NCI-H446 (cell line): ENCODE measurements at regions not wholly inside any gene's neighbourhood (a gene's known extent, or its start where the extent isn't known, plus 50 kb on each side); places are given as distances from the start of the nearest gene placed in this dataset.

Experiments used
- DNase-seq, 2 experiments: peaks; one replicate each; lab custom pipeline; 2025; lab: John Stamatoyannopoulos, UW

DNA sequence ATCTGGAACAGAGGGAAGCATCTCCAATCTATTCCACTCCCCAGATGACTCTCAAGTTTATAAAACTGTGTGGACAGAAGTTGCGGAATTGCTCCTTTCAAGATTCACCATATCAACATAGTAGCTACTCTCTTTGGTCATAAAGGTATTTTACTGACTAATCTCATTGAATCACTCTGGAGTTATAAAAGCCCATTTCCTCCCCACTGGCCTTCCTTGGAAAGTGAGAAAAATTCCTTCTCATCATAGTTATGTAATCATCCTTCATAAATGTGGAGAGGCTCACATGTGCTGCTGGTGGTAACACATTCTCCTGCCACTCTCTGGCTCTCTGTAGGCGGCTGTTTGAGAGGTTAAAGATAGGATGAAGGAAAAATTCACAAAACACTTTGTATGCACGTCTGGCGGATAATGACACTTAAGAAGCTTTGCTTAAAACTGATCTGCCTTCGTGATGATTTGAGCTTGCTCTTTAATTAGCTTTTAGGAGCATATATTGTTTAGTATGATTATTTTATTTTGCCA is 1034.0 kb upstream of the EEF2KMT start:
- no peak for DNase-seq

DNA sequence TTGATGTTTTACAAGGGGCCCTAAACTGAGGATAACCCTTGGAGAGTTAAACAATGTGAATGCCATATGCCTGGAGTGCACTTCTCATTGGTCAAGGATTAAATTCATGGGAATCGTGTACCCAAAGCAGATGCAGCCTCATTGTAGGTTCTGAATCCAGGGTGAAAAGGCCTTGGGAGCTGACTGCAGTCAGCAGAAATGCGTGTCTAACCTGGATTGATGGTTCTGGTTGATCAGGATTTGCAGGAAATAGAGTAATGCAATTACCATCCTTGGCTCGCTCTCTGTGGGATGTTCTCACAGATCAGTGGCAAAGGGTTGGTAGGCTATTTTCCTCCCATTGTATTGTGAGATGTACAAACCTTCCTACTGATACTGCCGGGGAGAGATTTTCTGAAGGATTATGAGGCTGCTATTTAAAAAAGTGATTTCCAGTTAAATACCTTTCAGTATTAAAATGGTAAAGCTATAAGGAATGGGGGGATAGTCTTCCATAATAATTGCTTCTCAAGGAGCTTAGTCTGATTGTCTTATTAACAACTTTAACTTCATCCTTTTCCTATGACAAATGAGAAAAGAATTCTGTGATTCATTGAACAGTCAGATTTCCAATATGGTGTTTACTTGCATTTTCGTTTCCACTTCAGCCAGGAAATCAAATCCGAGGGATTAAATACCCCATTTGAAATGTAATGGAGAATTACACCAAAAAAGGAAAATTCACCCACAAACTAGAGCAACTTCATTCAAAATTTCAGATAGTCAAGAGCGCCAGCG is 1028.1 kb upstream of the EEF2KMT start:
- no peak for DNase-seq

DNA sequence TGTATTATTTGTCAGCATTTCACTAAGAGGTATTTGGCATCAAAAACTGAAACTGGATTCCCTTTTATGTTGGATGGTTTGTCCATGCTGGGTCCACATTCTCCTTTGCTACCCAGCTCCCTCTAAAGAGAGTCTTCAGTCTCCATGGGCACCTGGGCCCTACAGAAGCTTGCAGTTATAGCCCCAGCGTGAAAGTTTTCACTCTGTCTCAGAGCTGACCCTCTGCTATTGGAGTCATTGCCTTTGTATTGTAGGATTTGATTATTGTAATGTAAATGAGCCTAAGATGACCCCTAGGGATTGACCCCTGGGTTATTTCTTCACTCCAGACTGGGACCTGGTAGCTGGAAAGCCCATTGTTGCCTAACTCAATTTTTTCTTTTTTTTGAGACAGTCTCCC is 1026.5 kb upstream of the EEF2KMT start:
- no peak for DNase-seq

DNA sequence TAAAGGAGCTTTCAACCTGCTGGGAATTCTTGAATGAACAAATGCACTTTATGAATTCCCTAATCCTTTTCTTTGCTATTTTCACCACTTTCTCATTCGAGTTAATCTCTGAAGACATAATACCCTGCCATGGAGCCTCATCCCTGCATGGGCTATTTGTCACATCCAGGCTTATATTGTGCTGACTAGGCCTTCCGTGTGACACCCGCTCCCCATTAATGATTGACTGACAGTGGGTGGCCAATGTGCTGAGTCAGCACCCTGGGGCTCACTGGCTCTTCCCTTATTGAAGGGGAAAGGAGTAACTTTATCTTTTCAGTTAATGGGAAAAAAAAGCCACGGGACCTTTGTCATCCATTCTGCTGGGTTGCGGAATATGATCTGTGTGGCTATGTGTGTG is 1024.8 kb upstream of the EEF2KMT start:
- DNase-seq, result no peak

DNA sequence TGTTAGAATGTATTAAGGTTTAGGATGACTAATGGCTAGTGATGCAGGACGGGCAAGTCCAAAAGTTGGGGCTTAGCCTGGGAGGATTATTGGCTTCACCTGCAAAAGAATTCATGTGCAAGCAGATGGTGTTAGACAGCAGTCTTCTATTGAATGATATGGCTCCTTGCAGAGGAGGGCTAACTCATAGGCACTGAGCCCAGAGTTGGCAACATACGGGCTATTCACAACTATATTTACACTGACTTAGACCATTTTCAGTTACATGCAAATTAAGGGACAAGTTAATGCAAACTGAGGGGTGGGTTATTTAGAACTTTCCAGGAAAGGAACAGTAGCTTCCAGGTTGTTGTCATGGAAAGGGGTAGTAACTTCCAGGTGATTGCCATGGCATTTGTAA is 1017.1 kb upstream of the EEF2KMT start:
- no peak for DNase-seq

DNA sequence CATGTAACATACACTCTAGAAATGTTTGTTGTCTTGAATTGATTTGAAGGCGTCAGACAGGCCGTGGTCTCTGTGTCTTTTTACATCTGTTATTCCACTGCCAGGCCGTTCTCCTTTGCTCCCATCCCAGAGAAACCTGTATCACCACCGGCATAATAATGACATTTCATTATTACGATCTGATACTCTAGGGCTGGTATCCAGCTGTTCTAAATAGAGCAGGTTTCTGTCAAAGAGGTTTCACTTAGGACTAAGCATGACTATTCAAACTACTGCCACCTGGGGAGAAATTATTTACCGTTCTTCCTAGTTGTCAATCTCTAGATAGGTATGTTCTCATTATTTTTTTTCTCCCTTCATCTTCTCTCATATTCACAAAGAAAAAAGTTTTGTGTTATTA is 1016.2 kb upstream of the EEF2KMT start:
- no peak for DNase-seq

DNA sequence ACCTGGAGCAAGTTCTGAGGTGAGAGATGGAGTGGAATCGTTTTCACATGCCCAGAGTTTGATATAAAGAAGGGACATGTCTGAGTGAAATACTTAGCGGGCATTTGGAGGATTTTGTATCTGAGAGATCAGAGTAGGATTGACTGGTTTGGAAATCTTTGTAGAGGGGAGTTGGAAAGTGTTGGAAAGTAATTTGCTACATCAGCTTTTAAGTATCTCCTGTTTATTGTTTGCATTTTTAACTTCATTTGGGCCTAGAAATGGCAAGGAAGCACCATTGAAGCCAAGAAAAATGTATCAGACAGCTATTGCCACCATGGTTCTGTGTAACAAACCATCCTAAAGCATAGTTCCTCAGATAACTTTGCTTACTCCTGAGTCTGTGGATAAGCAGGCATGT is 1015.1 kb upstream of the EEF2KMT start:
- DNase-seq, result no peak

DNA sequence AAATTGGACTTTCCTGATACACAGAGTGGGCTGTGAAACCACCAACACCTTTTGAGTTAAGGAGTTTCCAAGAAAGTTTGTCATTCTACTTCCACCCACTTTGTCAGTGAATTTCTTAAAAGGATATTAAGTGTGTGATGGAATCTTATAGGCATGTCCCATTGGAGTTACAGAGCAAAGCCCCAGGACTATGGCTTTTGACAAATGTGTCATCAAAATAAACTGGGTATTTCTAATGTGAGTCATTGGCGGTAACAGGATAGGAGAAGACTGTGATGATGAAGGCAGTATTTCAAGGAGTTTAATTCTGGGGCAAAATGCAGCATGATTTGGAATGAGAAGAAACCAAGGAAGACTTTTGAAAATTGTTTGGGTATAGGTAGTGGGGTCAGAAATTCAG is 1013.8 kb upstream of the EEF2KMT start:
- no peak for DNase-seq

DNA sequence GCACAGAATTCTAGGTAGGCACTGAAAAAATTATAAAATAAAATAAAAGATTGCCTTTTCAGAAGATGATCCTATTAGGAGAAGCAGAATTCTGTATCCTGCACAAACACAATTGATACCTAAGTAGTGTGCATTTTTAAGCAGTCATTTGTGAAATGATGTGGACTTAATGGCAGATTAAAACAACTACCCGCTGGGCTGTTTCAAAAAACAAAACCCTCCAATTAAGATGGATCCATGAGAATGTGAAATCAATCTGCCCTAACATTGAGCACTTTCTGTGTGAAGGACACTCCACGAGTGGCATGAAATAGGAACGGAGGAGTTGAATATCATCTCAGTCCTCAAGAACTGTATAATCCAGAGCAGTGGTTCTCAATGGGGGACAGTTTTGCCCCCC is 1012.8 kb upstream of the EEF2KMT start:
- no peak for DNase-seq

DNA sequence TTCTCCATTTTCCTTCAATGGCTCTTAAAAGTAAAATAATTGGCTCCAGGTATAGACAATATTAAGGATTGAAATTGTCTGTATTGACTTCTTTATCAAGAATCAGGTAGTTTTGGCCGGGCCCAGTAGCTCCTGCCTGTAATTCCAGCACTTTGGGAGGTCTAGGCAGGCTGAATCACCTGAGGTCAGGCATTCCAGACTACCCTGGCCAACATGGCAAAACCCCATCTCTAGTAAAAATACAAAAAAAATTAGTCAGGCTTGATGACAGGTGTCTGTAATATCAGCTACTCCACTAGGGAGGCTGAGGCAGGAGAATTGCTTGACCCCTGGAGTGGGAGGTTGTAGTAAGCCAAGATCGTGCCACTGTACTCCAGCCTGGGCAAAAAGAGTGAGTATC is 1008.5 kb upstream of the EEF2KMT start:
- DNase-seq, result no peak

DNA sequence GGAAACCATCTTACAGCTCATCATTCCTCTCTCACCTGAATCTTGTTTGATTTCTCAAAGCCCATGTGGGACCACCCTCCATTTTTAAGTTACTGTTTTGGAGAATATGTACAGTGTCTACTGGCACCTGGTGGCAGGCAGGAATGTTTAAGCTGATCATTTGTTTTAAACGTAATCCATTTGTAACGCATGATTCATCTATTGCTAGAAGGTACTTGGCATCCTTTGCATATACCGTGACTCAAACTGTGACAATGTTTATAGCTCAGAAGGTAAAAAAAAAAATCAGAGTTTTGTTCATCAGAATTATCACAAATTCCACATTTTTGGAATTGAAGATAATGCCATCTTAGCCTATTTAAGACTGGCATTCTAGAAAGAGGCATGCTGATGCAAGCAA is 1007.5 kb upstream of the EEF2KMT start:
- DNase-seq, result no peak

DNA sequence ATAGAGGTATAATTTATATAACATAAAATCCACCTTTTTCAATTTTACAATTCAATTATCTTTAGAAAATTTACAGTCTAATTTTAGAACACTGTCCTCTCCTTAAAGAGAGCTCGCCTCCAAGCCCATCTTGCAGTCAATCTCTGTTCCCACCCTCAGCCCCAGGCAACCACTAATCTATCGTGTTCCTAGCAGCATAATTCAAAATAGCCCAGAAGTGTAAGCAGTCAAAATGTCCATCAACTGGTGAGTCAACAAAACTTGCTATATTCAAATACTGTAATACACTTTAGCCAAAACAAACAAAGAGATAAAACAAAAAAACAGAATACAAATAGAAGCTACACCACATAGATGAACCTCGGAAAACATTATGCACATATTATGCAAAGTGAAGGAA is 1006.8 kb upstream of the EEF2KMT start:
- DNase-seq, result no peak

DNA sequence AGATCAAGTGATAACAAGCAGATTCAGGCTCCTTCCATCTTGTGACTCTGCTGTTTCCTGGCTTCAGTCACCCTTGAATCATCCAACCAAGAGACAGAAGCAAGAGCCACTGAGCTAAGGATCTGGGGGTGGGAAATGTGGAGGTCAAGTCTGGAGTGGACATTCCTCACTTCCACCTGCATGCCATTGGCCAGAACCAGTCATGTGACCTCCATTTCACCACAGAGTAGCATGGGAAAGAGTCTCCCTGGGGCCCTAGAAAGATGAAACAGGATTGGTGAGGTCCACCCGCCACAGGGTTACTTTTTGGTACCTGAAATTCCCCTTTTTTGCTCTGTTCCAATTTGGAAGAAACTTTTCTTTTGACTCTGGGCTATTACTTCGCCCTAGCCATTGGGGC is 1006.0 kb upstream of the EEF2KMT start:
- DNase-seq, result no peak

DNA sequence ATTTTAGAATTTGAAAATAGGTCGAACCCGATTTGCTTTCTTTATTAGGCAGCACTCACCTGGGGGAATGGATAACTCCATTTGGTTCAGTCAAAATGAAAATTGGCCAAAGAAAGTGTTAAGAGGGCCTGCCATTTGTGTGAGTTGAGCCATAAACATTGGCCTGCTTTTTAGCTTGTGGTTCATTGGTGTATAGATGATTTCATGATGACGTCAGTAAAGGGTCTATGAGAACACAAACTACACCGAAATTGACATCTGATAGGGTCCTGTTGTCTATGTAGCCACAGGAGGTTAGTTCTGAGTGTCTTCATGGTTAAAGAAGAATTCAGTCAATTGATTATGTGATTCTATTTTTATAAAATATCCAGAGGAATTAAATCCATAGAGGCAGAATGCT is 1001.5 kb upstream of the EEF2KMT start:
- DNase-seq, result no peak

DNA sequence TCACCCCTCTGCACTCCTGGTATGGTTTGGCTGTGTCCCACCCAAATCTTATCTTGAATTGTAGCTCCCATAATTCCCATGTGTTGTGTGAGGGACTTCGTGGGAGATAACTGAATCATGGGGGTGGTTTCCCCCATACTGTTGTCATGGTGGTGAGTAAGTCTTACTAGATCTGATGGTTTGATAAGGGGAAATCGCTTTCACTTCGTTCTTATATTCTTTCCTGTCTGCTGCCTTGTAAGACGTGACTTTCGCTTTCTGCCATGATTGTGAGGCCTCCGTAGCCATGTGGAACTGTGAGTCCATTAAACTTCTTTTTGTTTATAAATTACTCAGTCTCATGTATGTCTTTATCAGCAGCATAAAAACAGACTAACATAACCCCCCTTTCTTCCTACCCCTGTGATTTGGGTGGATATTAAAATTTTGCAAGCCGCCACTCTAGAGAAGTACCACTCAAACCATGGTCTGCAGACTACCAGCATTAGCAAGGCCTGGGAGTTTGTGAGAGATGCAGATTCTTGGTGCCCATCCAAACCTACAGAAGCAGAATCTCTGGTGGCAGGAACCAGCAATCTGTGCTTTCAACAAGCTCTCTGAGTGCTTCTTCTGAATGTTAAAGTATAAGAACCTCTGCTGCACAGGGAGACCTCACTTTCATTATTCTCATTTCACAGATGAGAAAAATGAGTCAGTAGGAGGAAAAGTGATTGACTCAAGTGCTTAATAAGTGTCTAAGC is 999.5 kb upstream of the EEF2KMT start:
- DNase-seq, result no peak

DNA sequence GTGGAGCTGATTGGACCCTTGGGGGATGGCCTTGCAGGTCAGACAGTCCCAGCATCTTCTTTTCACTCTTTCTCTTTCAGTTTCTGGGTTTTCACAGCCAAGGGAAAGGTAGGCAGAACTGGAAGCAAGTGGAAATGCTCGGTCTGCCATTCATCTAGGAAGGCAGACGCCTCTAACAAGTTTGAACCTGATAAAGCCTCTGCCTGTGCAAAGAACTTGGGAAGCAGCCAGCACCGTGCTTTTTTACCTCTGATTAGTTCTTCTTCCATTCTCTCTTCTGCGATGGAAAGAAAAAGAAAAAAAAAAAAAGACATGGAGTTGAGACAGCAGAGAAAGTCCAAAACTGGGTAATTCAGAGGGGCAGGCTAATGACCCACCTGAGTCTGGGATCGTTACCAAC is 997.8 kb upstream of the EEF2KMT start:
- DNase-seq, result no peak

DNA sequence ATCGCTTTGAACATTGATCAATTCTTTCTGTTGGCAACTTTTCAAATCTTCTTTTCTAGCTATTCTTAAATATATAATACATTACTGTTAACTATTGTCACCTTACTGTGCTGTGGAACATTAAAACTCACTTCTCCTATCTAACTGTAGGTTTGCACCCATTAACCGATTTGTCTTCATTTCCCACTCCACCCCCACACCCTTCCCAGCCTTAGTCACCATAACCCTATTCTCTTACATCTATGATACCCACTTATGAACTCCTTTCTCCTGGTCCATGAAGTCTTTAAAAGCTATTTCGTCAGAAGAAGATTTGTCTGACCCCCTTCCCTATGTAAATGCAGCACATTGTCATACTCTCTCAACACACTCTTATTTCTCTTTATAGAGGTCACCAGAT is 993.4 kb upstream of the EEF2KMT start:
- DNase-seq, result no peak

DNA sequence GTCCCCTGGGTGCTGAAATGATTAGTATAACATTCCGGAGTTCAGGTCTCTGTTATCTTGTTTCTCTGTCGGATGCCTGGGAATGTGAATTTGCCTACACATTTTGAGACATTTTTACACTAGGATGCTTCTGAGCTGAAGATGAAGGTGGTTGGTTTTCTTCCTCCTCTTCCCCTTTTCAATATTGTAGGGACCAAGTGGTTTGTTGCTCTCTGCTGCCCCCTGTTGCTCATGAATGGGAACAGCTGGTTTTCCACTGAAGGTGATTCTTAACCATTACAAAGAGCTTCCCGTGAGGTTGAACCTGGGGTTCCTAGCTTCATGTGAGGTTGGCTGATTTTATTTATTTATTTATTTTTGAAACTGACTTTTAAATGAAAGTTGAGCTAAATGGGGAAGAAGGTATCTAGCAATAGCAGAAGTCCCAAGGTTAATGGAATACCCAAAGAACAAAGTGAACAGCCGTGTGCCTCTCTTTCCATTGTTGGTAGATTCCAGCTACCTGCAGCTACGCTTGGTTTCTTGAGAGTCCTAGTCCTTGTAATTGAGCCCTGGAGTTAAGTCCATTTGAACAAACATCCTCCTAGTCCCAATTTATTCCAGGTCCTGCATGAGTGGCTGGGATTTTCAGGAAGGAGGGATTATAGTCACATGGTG is 983.9 kb upstream of the EEF2KMT start:
- DNase-seq, result peak; percentile 6 to 30

DNA sequence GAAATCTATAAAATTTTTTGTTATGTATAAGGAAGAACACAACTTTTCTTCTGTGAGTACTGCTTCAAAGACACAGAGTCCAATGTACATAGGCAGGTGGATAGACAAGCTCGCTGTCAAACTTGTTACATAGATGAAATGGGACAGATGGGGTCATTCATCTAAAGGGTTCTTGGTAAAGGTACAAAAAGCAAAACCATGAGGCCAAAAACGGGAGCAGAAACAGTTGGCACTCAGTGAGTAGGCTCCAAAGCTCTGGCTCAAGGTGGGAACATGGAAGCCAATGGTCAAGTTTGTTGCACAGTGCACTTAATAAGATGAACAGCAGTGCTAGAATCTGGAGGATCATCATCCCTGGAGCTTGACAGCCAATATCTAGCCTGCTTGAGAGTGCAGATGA is 979.0 kb upstream of the EEF2KMT start:
- DNase-seq, result no peak

DNA sequence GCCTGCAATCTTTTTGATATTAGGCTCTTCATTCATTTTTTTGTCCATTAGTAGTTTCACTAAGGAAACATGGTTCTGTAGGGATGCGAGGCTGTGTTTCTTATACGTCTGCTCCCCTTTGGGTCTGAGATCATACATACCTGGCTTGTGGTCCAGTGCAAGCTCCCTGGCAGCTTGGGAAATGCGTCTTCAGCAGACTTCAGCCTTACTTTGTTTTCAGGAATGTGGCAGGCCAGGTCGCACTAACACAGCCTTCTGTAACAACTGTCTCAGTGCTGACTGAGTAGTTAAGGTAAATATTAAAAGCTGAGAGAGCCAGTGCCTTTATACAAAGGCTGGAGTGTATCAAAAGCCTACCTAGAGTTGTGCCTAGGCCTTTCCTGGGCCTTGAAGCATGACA is 970.5 kb upstream of the EEF2KMT start:
- no peak for DNase-seq

DNA sequence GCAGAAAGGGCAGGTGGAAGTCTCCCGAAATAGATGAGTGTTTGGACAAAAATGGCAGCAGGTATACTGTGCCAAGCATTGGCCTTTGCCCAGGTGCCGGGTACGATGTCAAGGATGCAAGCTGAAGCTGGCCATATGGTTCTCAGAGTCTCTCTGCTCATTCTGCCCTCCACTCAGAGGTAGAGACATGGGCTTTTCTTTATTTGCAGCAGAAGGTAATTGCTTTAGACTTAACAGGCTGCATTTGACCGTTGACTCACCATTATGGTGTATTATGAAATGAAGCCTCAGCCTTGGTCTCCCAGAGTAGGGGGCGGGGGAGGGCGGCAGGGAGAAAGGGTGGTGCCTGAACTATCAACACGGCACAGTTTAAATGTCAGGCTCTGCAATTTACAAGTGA is 969.1 kb upstream of the EEF2KMT start:
- DNase-seq, result no peak

DNA sequence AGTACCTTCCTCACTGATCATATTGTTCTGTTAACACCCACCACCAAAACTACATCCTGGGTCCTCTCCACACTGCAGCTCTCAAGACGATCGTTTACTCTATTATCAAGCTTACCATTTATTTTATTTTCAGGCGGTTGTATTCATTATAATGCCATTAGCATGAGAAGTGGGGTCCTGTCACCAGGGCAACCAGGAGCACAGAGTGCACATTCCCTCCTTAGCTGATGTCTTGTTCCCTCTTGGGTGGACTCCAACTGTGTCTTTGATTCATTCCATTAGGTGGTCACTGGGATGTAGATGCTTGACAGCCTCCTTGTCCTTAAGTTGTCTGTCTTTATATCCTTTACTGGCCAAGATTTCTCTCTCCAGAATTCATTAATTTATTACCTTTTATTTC is 965.9 kb upstream of the EEF2KMT start:
- DNase-seq, result no peak

DNA sequence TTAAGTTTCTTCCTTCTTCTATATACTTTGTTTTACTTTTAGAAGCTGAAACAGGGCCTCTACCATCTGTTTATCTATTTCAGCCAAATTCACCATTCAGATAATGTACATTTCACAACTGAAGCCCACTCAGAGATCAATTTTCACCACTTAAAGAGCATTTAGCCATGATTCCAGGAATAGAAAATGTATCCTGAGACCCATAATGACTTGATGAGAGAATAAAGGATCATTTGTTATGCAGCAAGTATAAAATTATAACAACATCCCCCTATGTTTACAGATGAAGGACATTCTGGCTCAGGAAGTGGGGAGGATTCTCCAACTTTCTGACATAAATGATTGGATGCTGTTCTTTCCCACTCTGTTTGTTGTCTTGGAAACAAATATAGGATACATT is 962.1 kb upstream of the EEF2KMT start:
- DNase-seq, result no peak
